H1 (cell line): ENCODE measurements at regions not wholly inside any gene's neighbourhood (a gene's known extent, or its start where the extent isn't known, plus 50 kb on each side); places are given as distances from the start of the nearest gene placed in this dataset.

ENCODE experiments used
- CREB1 ChIP-seq: IDR thresholded peaks from 2 replicates; pipeline ENCODE4 v1.6.1; 2012; ENCODE audit warnings: inconsistent platforms
- JUND ChIP-seq: IDR thresholded peaks from 2 replicates; pipeline ENCODE4 v1.6.1; 2011; ENCODE audit warnings: mild to moderate bottlenecking, improper control_type of control experiment, low read length
- SIN3A ChIP-seq, 2 experiments: IDR thresholded peaks in 1 of 2; conservative IDR thresholded peaks in 1 of 2; 2 replicates each; pipeline ENCODE4 v1.6.1; 2011 to 2012; ENCODE audit warnings: low read length in 2 of 2, improper control_type of control experiment in 1 of 2, low read depth in 1 of 2, mild to moderate bottlenecking in 1 of 2
- SUZ12 ChIP-seq: fragments of 200-600 bp; sonication (generic); IDR thresholded peaks from 2 replicates; pipeline ENCODE4 v1.6.1; 2012; ENCODE audit warnings: mild to moderate bottlenecking, inconsistent platforms, low read length, moderate library complexity, mixed read lengths
- TBP ChIP-seq: IDR thresholded peaks from 2 replicates; pipeline ENCODE4 v1.6.1; 2011; ENCODE audit warnings: low read depth, low read length, improper control_type of control experiment
- TF ChIP-seq, protein P1 (sequence below), 3 experiments: IDR thresholded peaks; 1 replicate in 2 of 3; 2 replicates in 1 of 3; pipeline versions ENCODE4 v1.5.1 to v1.6.1; 2011; ENCODE audit warnings: low read length in 3 of 3, mild to moderate bottlenecking in 3 of 3, inconsistent platforms in 2 of 3, low read depth in 1 of 3, moderate library complexity in 1 of 3; ENCODE audit not compliant: insufficient read depth in 1 of 3; ENCODE audit errors: control extremely low read depth in 1 of 3
- TF ChIP-seq, protein P2 (sequence below): IDR thresholded peaks from 2 replicates; pipeline ENCODE4 v1.6.1; 2012; ENCODE audit warnings: inconsistent platforms

DNA sequence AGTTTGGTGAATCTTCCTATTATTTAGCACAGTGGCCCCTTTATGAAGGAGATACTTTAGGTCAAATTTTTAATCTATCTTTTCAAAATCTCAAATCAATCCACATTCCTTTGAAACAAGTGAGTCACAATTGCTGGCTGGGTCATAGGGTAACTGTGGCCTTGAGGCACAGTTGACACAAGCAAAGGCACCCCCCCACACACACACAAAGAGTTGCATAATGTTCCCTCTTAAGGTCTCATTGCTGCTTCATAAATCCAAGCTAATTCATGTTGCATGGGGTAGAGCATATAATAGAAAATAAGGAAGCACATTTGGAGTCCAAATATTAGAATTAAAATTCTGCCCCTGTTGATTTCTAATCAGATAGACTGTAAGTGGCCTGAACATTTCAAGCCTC, 171.5 kb downstream of the DLEU7 start:
- TF ChIP-seq, protein P1, sequence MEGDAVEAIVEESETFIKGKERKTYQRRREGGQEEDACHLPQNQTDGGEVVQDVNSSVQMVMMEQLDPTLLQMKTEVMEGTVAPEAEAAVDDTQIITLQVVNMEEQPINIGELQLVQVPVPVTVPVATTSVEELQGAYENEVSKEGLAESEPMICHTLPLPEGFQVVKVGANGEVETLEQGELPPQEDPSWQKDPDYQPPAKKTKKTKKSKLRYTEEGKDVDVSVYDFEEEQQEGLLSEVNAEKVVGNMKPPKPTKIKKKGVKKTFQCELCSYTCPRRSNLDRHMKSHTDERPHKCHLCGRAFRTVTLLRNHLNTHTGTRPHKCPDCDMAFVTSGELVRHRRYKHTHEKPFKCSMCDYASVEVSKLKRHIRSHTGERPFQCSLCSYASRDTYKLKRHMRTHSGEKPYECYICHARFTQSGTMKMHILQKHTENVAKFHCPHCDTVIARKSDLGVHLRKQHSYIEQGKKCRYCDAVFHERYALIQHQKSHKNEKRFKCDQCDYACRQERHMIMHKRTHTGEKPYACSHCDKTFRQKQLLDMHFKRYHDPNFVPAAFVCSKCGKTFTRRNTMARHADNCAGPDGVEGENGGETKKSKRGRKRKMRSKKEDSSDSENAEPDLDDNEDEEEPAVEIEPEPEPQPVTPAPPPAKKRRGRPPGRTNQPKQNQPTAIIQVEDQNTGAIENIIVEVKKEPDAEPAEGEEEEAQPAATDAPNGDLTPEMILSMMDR (IDR thresholded peaks at IDR 0.05; ENCODE audit: control extremely low read depth in 1 of 3, insufficient read depth in 1 of 3, low read depth in 1 of 3, low read length in 3 of 3), result no peak
- no peak for TF ChIP-seq CREB1
- no peak for TF ChIP-seq SIN3A (conservative IDR thresholded peaks at IDR 0.05 in 1 of 2, IDR thresholded peaks at IDR 0.05 in 1 of 2; ENCODE audit: low read depth in 1 of 2, low read length in 2 of 2)
- TF ChIP-seq SUZ12, result no peak
- no peak for TF ChIP-seq JUND
- TF ChIP-seq TBP, result no peak
- TF ChIP-seq, protein P2, sequence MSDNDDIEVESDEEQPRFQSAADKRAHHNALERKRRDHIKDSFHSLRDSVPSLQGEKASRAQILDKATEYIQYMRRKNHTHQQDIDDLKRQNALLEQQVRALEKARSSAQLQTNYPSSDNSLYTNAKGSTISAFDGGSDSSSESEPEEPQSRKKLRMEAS, result no peak
